T-cell (primary cell): ENCODE measurements at regions not wholly inside any gene's neighbourhood (a gene's known extent, or its start where the extent isn't known, plus 50 kb on each side); places are given as distances from the start of the nearest gene placed in this dataset.

ENCODE experiments used
- ATAC-seq, 4 experiments: fragments of 200-7000 bp in 3 of 4; fragments of 150-1000 bp in 1 of 4; cut with Tn5 transposase; replicated peaks in 1 of 4; 1 replicate in 3 of 4; 2 replicates in 1 of 4; pipeline ENCODE4 v1.10.0; 2021; ENCODE audit warnings: moderate library complexity in 3 of 4, mild to moderate bottlenecking in 2 of 4, moderate number of reproducible peaks in 1 of 4
- CTCF ChIA-PET, 2 donors: fragments of 300-600 bp; sonication (Branson Sonifier 250); formaldehyde crosslinking; loops; one replicate each; lab custom pipeline; 2022; ENCODE audit warnings: antibody characterized with exemption in 2 of 2; lab: Charles Lee
- POLR2A ChIA-PET, 2 donors: fragments of 300-600 bp; sonication (Branson Sonifier 250); formaldehyde crosslinking; loops; one replicate each; lab custom pipeline; 2022; ENCODE audit warnings: antibody characterized with exemption in 2 of 2; lab: Charles Lee
- DNase-seq, 35 experiments: peaks; one replicate each; pipeline versions ENCODE4 v3.0.0 to v3.0.0-alpha.2; 2013 to 2023
- H3K27ac ChIP-seq: one replicate; pipeline ENCODE4 v1.5.1; 2013; ENCODE audit warnings: low read length
- H3K27me3 ChIP-seq, 2 experiments: replicated peaks in 1 of 2; 1 replicate in 1 of 2; 2 replicates in 1 of 2; pipeline versions ENCODE4 v1.6.1 to v1.7.0; 2013; ENCODE audit warnings: low read length in 1 of 2, mixed read lengths in 1 of 2; ENCODE audit not compliant: control insufficient read depth in 2 of 2, insufficient read depth in 2 of 2; ENCODE audit errors: extremely low read depth in 1 of 2
- H3K36me3 ChIP-seq, 2 donors: 1 replicate in 1 of 2; 2 replicates in 1 of 2; pipeline versions ENCODE4 v1.6.1 to v1.7.0; 2013; ENCODE audit warnings: low read length in 1 of 2; ENCODE audit not compliant: control insufficient read depth in 2 of 2, insufficient read depth in 1 of 2; ENCODE audit errors: extremely low read depth in 1 of 2
- H3K4me1 ChIP-seq, 2 experiments: 1 replicate in 1 of 2; 2 replicates in 1 of 2; pipeline versions ENCODE4 v1.6.1 to v1.7.0; 2013; ENCODE audit warnings: low read length in 2 of 2, mixed read lengths in 1 of 2; ENCODE audit not compliant: insufficient read depth in 2 of 2, control insufficient read depth in 1 of 2; ENCODE audit errors: extremely low read depth in 1 of 2
- H3K4me3 ChIP-seq, 2 donors: 1 replicate in 1 of 2; 2 replicates in 1 of 2; pipeline versions ENCODE4 v1.5.1 to v1.7.0; 2013; ENCODE audit warnings: mild to moderate bottlenecking in 2 of 2, low read length in 1 of 2, moderate library complexity in 1 of 2; ENCODE audit not compliant: control insufficient read depth in 1 of 2; ENCODE audit errors: extremely low read depth in 1 of 2
- H3K9me3 ChIP-seq: 2 replicates; pipeline ENCODE4 v1.7.0; 2013
- H3K27ac Mint-ChIP-seq, 2 donors: one replicate each; pipeline ENCODE4 v1.8.0; 2020 to 2021; ENCODE audit warnings: mild to moderate bottlenecking in 2 of 2, mixed read lengths in 2 of 2
- H3K27me3 Mint-ChIP-seq, 2 donors: one replicate each; pipeline ENCODE4 v1.8.0; 2021 to 2022; ENCODE audit warnings: mixed read lengths in 2 of 2
- H3K36me3 Mint-ChIP-seq: one replicate; pipeline ENCODE4 v1.8.0; 2021; ENCODE audit warnings: mixed read lengths
- H3K4me1 Mint-ChIP-seq, 3 donors: one replicate each; pipeline ENCODE4 v1.8.0; 2020 to 2022; ENCODE audit warnings: mixed read lengths in 3 of 3, mild to moderate bottlenecking in 1 of 3
- H3K4me3 Mint-ChIP-seq, 3 donors: one replicate each; pipeline ENCODE4 v1.8.0; 2020 to 2022; ENCODE audit warnings: mild to moderate bottlenecking in 3 of 3, mixed read lengths in 3 of 3, moderate library complexity in 3 of 3
- H3K9me3 Mint-ChIP-seq, 3 donors: one replicate each; pipeline ENCODE4 v1.8.0; 2020 to 2022; ENCODE audit warnings: mixed read lengths in 3 of 3
- WGBS: methylation state at CpG from one replicate; pipeline ENCODE4 v1.1.5; 2013; ENCODE audit warnings: missing lambda C conversion rate; ENCODE audit not compliant: insufficient coverage; 5-methylcytosine and 5-hydroxymethylcytosine counted together

DNA sequence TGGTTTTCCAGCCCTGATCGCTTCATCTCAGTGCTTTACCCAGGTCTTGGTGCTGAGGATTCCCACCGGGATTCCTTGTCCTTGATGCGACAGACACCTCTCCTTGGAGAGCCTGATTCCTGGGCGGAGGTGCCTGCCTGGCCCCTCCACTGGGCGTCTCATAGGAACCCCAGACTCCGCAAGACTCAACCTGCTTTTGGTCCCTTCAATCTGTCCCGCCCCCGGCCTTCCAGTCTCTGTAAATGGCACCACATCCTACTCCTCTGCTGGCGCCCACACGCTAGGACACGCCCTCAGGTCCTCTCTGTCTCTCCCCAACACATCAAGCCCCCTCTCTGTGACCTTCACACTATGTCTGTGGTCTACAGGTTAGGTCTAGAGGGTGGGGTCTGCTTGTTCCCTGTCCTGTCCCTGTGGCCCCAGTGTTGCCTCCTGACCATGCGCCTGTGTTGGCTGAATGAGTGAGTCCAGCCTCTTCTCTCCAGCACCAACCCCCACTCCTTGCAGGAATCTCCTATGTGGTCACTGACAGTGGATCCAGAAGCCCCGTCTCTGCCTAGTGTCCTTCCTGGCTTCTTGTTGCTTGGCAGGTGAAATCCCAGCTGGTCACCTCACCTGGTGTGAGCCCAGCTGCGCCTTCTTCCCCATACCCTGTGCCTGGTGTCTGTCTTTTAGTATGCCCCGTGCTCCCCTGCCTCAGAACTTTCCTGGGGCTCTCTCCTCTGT lies 119.7 kb upstream of the C1orf174 start:
- Mint-ChIP-seq H3K4me3 (no peak overlapping the region), H3K9me3 (no peaks in the 10 kb centered on the region), H3K27me3 (peaks cover 3 to 8% of the 10 kb centered on the region in 2 donors), H3K36me3 (no peaks in the 10 kb centered on the region), H3K4me1 (peaks cover 5 to 8% (median 6%) of the 10 kb centered on the region in 3 donors), H3K27ac (no peak overlapping the region)
- Histone ChIP-seq H3K4me3 (no peak overlapping the region), H3K36me3 (no peaks in the 10 kb centered on the region), H3K4me1 (no peaks in the 10 kb centered on the region), H3K9me3 (no peaks in the 10 kb centered on the region), H3K27me3 (peaks cover 0 to 14% of the 10 kb centered on the region in 2 experiments), H3K27ac (no peak overlapping the region)
- CTCF ChIA-PET = no interaction called here
- ATAC-seq (no peak), DNase-seq (no peak)
- POLR2A ChIA-PET = no interaction called here
- 81% methylated on average over 12 of the region's 15 CpGs for WGBS

DNA sequence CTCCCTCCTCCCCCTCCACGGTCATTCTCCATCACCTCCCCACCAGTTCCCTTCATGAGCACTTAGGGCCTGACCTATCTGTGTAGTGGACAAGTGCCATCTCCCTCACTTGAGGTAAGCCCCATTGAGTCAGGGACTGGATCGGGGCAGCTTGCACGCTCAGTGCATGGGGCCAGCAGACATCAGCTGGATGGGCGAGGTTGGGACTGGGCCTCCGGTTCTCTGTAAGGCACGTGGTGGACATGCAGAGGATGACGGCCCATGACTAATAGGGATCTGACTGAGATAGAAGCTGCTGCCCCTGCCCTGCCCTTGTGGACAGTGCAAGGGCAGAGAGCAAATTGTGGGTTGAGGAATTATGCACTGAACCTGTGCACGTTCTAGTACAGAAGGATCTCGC lies 120.4 kb upstream of the C1orf174 start:
- CTCF ChIA-PET = no interaction called here
- no peaks in the 10 kb centered on the region for H3K9me3 Mint-ChIP-seq
- Histone ChIP-seq H3K4me3 (no peak overlapping the region), H3K27me3 (peaks cover 0 to 14% of the 10 kb centered on the region in 2 experiments), H3K4me1 (no peaks in the 10 kb centered on the region), H3K27ac (no peak overlapping the region), H3K36me3 (no peaks in the 10 kb centered on the region), H3K9me3 (no peaks in the 10 kb centered on the region)
- no peak for ATAC-seq
- POLR2A ChIA-PET = no interaction called here
- DNase-seq = no peak
- no peak overlapping the region for H3K27ac Mint-ChIP-seq
- WGBS = 70% methylated on average over 9 of the region's 9 CpGs
- H3K36me3 Mint-ChIP-seq = no peaks in the 10 kb centered on the region
- peaks cover 5 to 8% (median 6%) of the 10 kb centered on the region in 3 donors for H3K4me1 Mint-ChIP-seq
- H3K4me3 Mint-ChIP-seq = no peak overlapping the region
- peaks cover 3 to 6% of the 10 kb centered on the region in 2 donors for H3K27me3 Mint-ChIP-seq

DNA sequence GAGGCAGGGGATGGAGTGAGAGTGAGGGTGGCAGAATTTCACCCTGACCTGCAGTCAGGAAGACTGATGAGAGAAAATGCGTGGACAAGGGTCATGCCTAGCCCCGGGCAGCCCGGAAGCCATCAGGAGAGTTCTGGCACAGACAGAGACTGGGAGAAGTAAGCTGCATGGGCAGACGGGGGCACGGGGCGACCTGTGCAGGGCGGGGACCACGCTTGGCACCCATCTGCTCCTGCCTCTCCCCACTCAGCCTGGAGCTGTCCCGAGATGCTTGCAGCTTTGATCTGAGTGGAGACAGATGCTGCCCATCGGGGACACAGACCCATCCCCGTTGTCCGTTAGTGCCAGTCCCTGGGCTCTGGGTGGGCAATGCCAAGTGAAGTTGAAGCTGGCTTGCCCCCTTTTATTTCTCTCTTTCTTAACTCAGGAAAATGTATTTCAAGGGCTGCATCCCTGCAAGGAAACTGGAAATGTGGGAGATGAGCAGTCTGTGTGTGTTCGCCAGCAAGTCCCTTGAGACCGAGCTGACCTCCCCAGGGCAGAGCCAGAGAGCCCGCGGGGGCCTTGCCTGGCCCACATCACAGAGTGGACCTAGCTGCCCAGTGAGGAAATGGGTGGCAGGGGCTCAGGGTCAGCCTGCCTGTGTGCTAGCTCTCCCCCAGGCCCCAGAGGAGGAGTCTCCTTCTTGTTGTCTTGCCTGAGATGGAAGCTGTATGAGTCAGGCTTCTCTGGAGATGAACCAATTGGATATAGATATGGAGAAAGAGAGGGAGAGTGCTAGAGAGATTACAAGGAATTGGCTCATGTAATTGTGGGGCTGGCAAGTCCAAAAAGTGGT lies 121.3 kb upstream of the C1orf174 start:
- H3K27ac ChIP-seq = no peak overlapping the region
- Mint-ChIP-seq H3K4me1 (peaks cover 3 to 4% (median 4%) of the 10 kb centered on the region in 3 donors), H3K36me3 (no peaks in the 10 kb centered on the region), H3K27ac (no peak overlapping the region), H3K4me3 (no peak overlapping the region), H3K9me3 (no peaks in the 10 kb centered on the region), H3K27me3 (peaks cover 7 to 10% of the 10 kb centered on the region in 2 donors)
- no peaks in the 10 kb centered on the region for H3K36me3 ChIP-seq
- H3K9me3 ChIP-seq = no peaks in the 10 kb centered on the region
- 87% methylated on average over 12 of the region's 16 CpGs for WGBS
- no peak overlapping the region for H3K4me3 ChIP-seq
- no peaks in the 10 kb centered on the region for H3K4me1 ChIP-seq
- peaks cover 0 to 14% of the 10 kb centered on the region in 2 experiments for H3K27me3 ChIP-seq
- DNase-seq (no peak), ATAC-seq (no peak)
- ChIA-PET CTCF (no interaction called here), POLR2A (no interaction called here)

DNA sequence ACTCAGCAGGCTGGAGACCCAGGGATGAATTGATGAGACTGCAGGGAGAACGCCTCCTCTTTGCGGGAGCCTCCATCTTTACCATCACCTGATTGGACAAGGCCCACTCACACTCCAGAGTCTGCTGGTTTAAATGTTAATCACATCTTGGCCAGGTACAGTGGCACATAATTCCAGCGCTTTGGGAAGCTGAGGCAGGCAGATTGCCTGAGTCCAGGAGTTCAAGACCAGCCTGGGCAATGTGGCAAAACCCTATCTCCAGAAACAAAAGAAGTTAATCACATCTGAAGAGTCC lies 121.8 kb upstream of the C1orf174 start:
- no peak overlapping the region for H3K27ac Mint-ChIP-seq
- POLR2A ChIA-PET = no interaction called here
- Histone ChIP-seq H3K27me3 (peaks cover 0 to 18% of the 10 kb centered on the region in 2 experiments), H3K4me3 (no peak overlapping the region), H3K36me3 (no peaks in the 10 kb centered on the region), H3K9me3 (no peaks in the 10 kb centered on the region), H3K4me1 (peaks cover 2 to 3% of the 10 kb centered on the region in 2 experiments), H3K27ac (no peak overlapping the region)
- peaks cover 0 to 2% (median 0%) of the 10 kb centered on the region in 3 donors for H3K4me1 Mint-ChIP-seq
- CTCF ChIA-PET = no interaction called here
- H3K4me3 Mint-ChIP-seq = no peak overlapping the region
- 78% methylated on average over 1 of the region's 3 CpGs for WGBS
- H3K27me3 Mint-ChIP-seq = peaks cover 7 to 10% of the 10 kb centered on the region in 2 donors
- DNase-seq = no peak
- H3K36me3 Mint-ChIP-seq = no peaks in the 10 kb centered on the region
- ATAC-seq = no peak
- H3K9me3 Mint-ChIP-seq = no peaks in the 10 kb centered on the region

DNA sequence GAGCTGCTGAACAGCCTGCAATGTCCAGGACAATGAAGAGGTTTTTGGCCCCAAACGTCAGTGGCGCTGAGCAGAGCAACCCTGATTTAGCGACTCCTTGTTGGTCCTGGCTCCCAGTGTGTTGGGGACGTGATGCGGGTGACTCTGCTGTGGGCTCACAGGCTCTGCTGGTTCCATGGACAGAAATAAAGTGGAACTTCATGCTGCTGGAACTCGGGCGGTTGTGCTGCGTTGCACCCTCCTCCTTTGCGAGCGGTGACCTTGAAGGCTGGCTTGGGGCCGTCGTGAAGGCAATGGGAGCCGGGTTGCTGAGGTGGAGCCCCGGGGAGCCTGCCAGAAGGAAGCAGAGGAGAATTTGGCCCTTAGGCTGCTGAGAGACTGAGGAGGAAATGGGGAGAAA lies 122.6 kb upstream of the C1orf174 start:
- Mint-ChIP-seq H3K36me3 (no peaks in the 10 kb centered on the region), H3K27me3 (peaks cover 7 to 10% of the 10 kb centered on the region in 2 donors), H3K4me1 (peaks cover 0 to 5% (median 0%) of the 10 kb centered on the region in 3 donors), H3K27ac (no peak overlapping the region), H3K9me3 (no peaks in the 10 kb centered on the region), H3K4me3 (no peak overlapping the region)
- H3K9me3 ChIP-seq = no peaks in the 10 kb centered on the region
- POLR2A ChIA-PET = no interaction called here
- CTCF ChIA-PET = no interaction called here
- no peak overlapping the region for H3K27ac ChIP-seq
- no peak overlapping the region for H3K4me3 ChIP-seq
- peaks cover 4 to 6% of the 10 kb centered on the region in 2 experiments for H3K4me1 ChIP-seq
- 82% methylated on average over 13 of the region's 14 CpGs for WGBS
- no peak for DNase-seq
- no peaks in the 10 kb centered on the region for H3K36me3 ChIP-seq
- peaks cover 0 to 23% of the 10 kb centered on the region in 2 experiments for H3K27me3 ChIP-seq
- ATAC-seq = no peak

DNA sequence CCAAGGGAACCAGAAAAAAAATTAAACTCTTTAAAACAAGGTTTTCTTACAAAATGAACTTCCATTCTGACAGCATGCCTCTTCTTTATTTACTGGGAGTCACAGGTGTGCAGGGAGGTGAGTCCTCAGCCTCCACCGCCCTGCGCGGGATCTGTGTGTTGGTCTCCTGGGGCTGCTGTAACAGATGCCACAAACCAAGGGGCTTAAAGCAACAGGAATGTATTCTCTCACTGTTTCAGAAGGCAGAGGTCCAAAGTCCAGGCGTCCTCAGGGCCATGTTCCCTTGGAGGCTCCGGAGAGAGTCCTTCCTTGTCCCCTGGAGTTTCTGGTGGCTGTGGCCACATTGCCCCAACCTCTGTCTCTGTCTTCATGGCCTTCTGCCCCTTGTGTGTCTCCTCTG lies 123.6 kb upstream of the C1orf174 start:
- H3K9me3 ChIP-seq = no peaks in the 10 kb centered on the region
- H3K27ac Mint-ChIP-seq = no peak overlapping the region
- H3K4me1 ChIP-seq = peaks cover 4 to 6% of the 10 kb centered on the region in 2 experiments
- H3K36me3 ChIP-seq = no peaks in the 10 kb centered on the region
- peaks cover 7 to 14% of the 10 kb centered on the region in 2 donors for H3K27me3 Mint-ChIP-seq
- H3K9me3 Mint-ChIP-seq = no peaks in the 10 kb centered on the region
- no peaks in the 10 kb centered on the region for H3K36me3 Mint-ChIP-seq
- H3K4me3 Mint-ChIP-seq = no peak overlapping the region
- DNase-seq (no peak), ATAC-seq (no peak)
- WGBS = 87% methylated on average over 5 of the region's 5 CpGs
- CTCF ChIA-PET = no interaction called here
- no peak overlapping the region for H3K4me3 ChIP-seq
- peaks cover 0 to 23% of the 10 kb centered on the region in 2 experiments for H3K27me3 ChIP-seq
- POLR2A ChIA-PET = no interaction called here
- H3K27ac ChIP-seq = no peak overlapping the region
- H3K4me1 Mint-ChIP-seq = peaks cover 0 to 8% (median 0%) of the 10 kb centered on the region in 3 donors
